Renal cortical epithelial cell (primary cell): ENCODE measurements at regions not wholly inside any gene's neighbourhood (a gene's known extent, or its start where the extent isn't known, plus 50 kb on each side); places are given as distances from the start of the nearest gene placed in this dataset.
"Not testable (repeated sequence)": the region's sequence is repeated elsewhere in the genome, so short reads cannot be mapped to it uniquely, and the experiment has no call there.

Source experiments
- DNase-seq: peaks from one replicate; pipeline ENCODE4 v3.0.0-alpha.2; 2011; ENCODE audit warnings: low read depth

DNA sequence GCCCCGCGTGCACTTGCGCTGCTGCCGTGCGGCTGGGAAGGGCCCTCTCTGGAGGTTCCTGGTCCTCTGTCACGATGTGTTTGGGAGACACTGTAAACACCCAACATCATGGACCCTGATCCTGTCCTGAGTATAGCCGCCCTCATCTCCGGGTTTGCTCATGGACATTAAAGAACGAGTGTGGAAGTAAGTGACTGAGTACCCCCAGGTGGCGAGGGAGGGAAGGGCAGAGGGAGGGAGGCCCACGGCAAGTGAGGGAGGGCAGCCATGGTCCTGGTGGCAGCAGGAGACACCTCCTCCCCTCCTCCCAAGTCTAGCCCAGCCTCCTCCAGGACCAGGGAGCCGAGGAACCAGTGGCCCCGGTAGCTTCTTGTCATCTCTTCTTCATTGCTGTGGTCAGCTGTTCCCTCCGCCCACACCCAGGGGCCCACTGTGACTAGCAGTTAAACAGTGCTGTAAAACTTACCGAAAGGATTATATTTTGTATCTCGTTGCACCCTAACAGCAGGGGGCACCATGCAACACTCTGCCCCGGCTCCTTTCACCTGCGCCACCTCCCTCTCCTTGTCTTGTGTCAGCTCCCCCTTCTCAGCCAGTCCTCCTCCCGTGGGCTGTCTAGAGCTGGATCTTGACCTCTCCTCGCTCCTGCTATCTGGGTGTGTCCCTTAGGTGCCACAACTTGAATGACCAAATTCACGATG, 566.5 kb upstream of the B3GAT1 start:
- no peak for DNase-seq

DNA sequence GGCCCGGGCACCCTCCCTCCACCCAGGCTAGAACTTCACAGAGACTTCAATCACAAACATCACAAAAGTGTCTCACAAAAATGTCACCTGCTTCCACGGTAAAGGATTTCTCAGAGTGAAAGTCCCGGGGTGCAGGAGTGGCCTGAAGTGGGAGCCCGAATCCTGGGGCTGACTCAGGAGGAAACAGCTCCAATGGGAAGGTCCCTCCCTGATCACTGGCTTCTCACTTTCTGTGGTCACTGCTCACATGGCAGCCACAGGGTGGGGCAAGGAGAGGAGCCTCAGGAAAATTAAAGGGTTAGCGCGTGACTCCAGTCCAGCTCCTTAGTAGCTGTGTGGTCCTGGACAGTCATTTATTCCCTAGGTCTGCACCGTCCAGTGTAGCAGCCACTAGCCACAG, 564.5 kb upstream of the B3GAT1 start:
- DNase-seq: no peak

DNA sequence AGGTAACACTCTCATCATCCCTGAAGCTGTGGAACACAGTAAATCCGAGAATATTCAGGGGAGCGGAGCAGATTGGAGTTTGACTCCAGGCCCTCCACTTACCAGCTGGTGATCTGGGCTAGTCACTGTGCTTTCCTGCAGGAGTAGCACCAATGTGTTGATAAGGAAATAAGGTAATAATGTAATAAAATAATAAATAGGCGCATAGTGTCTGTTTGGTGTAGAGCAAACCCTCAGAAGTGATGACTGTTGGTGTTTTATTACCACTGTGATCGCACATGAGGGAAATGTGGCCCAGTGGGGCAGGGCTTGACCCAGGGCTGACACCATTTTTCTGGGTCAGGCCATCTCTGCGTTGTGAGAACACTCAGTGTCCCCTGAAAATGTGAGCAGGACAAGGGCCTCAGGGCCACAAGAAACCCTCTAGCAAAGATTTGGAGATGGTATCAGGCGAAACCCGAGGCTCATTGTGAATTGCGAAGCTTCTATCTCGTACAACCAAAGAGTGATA, 563.9 kb upstream of the B3GAT1 start:
- DNase-seq: no peak

DNA sequence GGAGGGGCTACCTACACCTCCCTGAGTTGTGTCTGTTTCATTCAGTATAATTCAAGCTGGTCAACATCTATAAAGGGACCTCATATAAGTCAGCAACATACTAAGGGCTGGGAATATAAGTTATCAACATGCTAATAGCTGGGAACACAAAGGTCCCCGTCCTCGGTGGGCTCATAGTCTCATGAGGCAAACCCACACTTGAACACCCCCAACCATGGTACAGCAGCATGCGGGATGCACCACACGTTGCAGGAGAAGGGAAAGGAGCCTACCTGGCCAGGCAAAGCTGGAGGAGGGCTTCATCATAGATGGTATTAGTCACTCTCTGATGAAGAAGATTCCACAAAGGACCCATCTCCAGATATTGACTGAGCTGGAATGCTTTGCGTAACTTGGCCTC, 561.8 kb upstream of the B3GAT1 start:
- no peak for DNase-seq

DNA sequence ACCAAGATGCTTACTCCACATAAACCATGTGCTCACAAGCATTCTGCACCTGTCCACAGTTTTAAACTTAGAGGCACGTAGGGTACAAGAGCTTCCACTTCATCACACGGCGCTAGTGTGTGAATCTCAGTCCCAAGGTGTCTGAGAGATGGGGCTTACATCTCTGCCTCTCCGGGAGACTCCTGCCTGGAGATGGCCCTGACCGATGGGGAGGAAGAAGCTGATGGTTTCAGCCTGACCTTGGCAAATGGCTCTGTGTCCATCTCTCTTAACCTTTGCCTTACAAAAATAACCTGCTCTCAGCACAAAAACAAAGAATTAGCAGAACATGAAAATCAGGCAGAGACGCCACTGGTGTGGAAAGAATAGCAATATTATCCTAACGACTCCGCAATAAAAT, 559.3 kb upstream of the B3GAT1 start:
- no peak for DNase-seq

DNA sequence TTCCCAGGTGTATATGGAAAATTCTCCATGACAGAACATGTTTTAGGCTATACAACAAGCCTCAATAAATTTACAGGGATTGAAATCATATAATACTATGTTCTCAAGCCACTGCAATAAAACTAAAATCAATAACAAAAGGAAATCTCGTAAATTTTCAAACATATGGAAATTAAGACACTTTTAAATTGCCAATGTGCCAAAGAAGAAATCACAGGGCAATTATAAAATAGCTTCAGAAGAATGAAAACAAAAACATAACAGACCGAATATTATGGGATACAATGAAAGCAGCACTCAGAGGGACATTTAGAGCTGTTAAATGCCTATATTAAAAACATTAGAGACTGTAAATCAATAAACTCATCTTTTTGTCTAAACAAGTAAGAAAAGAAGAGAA, 555.7 kb upstream of the B3GAT1 start:
- DNase-seq: no peak

DNA sequence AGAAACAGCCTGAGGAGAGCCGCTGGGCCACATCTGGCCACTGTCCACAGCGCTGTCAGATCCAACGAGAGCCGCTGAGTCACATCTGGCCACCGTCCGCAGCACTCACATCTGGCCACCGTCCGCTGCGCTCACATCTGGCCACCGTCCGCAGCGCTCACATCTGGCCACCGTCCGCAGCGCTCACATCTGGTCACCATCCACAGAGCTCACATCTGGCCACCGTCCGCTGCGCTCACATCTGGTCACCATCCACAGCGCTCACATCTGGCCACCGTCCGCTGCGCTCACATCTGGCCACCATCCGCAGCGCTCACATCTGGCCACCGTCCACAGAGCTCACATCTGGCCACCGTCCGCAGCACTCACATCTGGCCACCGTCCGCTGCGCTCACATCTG, 549.3 kb upstream of the B3GAT1 start:
- DNase-seq: not testable (repeated sequence)

DNA sequence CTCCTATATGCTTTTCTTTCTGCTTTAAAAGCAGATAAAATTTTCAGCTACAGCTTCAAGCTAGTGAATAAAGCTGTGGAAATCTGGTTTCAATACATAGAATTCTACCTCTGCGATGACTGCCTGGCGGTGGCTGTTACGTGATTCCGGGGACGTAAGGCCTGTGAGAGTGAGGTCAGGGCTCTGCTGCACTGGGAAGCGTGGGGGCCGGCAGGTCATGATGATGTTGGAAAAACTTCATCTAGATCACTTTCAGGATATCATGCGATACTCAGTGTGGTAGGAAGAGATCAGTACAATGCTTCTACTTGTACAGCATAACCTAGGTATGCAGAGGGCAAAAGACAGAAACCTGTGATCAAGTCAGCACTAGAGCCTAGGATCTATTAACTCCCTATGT, 546.8 kb upstream of the B3GAT1 start:
- no peak for DNase-seq

DNA sequence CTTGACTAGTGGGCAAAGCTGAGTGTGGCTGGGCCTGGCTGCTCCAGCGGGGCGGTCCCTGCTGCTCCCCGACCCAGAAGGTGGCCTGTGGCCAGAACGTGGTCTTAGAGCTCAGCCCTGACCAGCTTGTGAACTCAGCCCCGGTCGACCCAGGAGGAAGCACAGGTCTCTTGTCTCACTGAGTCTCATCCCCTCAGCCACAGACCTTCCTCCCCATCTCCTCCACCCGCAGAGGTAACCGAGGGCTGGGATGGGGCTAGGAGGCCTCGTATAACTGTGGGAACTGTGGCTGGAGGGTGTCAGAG, 546.2 kb upstream of the B3GAT1 start:
- DNase-seq: no peak

DNA sequence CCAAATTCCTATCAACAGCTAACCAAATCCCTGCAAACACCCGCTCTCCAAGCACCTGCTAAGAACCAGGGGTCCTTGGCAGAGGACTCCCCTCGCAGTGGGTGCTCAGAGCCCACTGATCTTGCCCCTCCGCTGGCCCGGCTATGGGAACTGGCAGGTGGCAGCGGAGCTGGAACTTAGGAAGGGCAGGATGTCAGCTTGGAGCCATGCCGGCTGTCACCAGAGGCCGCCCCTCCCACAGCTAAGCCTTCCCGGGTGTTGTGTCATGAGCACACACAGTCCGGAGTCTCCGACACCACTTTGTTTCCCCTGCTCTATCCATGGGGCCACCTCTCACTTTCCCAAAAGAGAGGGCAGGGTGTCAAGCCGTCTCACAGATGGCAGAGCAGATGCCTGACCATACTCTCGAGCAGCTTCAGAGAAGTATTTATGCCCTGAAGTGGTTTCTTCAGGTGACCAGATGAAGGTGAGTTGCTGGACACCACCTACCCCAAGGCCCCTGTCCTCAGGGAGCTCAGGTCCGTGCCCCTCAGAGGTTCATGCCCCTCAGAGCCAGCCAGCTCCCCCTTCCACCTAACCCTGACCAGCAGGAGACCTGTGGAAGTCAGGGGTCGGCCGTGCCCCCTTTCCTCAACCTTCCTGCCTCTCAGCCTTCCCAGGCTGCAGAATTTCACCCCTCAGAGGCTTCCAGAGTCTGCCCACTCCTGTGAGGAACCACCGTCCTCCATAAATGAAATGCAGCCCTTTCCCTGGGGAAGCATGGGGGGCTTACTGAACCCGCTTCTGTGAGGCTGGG, 545.7 kb upstream of the B3GAT1 start:
- DNase-seq: no peak

DNA sequence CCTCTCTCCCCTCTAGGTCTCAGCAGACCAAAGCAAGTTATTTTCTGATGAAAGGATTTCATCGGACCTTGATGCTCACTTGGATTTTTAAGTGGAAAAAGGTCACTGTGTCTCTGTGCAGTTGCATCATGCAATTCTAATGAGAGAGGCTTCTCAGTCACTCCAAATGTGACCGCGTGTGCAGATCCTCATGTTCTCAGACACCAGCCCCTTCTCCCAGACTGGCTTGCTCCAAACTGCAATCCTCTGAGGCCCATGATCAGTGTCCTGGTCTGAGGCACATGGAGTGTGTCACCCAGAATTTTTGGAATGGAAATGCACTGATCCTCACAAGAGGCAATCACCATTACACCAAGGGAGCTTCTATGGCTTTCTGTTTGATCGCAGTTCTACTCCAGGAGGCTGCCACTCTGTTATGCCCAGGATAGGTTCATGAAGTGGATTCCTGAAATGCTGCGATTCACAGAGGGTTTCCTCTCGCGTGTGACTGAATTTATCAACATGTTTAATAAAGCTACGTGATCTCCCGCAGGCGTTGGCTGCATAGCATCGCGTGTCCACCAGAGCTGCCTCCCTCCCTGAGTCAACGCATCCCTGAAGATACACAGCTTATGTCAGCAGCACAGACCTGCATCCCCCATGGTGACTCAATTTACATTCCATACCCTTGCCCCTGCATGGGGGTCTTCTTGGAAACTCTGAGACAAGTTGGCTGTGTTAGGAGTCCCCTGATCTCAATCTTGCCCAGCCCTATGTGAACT, 544.6 kb upstream of the B3GAT1 start:
- no peak for DNase-seq

DNA sequence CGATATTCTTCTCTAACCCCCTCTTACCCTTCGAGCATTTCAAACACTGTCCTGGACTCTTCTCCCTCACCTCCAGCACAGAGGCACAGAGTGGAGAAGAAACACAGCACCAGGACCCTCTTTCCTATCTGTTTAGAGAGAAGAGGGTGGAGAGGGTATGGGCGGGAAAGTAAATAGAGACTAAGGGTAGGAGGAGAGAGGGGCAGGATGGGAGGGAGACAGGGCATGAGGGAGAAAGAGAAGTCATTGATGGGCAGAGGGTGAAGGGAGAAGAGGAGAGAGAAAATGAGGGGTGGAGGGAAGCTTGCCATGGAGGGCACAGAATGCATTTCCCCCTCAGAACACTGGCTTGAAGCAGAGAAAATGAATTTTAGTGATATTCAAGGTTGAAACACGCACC, 543.9 kb upstream of the B3GAT1 start:
- not testable (repeated sequence) for DNase-seq

DNA sequence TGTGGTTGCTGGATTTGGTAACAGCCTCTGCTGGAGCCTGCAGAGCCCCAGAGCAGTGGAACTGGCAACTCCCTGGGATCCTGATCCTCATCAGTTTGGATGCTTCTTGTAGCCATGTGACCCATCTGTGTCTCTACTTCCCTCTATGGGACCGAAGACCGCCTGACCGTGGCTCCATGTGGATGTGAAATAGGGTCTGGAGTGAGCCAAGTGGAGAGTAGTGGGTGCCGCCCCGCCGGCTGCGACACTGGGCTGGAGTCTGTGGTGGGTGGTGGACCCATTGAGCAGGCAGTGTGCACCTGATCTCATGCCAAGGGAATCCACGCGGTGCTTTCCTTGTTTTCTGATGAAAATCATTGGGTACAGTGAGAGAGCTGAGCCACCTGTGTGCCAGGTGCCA, 543.2 kb upstream of the B3GAT1 start:
- no peak for DNase-seq

DNA sequence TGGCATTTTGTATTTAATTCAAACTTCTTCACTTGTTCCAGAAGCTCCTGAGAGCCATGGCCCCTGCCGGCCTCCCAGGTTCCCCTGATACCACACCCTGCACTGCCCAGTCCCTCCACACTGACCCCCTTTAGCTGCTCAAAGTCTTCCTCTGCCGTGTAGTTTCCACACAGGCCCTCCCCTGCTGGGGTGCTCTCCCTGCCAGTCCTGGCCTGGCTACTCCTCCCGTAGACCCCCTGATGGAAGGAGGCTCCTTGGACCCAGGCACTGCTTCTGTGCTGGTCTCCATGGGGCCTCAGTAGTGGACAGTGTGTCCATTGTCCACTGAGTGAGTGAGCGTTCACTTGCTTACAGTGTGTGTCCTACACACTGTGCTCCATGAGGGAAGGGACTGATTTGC, 542.4 kb upstream of the B3GAT1 start:
- not testable (repeated sequence) for DNase-seq

DNA sequence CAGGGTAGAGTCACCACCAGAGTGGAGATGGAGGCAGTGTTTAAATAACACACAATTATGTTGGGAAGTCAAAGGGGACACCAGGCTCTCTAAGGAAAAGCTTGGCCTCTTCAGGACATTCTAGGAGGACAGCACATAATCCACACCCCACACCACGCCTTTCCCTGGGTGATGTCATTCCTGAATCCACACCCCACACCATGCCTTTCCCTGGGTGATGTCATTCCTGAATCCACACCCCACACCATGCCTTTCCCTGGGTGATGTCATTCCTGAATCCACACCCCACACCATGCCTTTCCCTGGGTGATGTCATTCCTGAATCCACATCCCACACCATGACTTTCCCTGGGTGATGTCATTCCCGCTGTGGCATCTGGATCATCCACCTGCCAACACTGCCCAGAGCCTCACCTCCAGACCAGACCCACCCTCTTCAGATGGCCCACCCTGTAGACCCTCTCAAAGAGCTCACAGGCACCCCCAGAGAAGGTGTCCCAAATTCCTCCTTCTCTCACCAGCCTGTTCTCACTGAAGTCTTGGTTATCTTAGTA, 541.5 kb upstream of the B3GAT1 start:
- not testable (repeated sequence) for DNase-seq

DNA sequence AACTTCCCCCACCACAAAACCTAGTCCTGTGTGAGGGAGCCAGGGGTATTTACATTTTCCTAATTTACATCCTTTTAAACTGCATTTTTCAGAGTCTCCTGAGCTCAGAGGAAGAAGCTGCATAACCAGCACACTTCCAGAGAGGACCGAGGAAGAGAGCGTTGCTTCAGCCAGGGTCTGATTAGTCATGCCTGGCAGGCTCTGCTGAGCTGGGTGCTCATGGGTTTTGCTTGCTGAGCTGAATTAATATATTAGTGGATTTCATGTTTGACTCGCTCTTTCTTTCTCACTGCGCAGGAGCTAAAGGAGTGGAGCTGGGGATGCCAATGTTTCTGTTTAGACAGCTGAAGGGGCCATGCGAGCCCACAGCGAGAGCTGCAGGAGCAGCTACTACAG, 539.3 kb upstream of the B3GAT1 start:
- peak; percentile 59 for DNase-seq

DNA sequence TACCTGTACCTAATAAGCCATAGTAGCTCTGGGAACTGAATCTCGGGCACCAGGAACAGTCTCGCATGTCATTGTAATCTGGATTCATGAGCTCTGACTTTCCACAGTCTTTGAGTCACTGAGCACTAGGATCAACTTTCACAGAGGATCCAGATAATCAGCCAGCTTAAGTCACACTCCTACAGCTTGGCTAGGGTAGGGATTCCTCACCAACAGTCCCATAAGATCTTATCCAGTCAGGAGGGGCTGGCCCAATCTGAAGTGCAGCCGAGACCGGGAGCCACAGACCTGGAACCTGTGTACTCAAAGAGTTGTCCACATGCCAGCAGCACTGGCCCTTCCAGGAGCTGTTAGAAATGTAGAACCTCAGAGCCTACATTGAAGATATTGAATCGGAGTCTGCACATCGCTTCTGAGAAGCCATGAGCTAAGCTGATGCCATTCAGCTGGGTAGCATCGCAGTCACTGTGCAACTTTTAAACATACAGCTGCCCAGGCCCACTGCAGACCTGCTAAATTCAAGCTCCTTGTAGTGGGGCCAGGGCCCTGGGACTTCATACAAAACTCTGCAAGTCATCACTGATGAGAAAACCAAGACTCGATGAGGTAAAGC, 538.8 kb upstream of the B3GAT1 start:
- peak; percentile 16 for DNase-seq

DNA sequence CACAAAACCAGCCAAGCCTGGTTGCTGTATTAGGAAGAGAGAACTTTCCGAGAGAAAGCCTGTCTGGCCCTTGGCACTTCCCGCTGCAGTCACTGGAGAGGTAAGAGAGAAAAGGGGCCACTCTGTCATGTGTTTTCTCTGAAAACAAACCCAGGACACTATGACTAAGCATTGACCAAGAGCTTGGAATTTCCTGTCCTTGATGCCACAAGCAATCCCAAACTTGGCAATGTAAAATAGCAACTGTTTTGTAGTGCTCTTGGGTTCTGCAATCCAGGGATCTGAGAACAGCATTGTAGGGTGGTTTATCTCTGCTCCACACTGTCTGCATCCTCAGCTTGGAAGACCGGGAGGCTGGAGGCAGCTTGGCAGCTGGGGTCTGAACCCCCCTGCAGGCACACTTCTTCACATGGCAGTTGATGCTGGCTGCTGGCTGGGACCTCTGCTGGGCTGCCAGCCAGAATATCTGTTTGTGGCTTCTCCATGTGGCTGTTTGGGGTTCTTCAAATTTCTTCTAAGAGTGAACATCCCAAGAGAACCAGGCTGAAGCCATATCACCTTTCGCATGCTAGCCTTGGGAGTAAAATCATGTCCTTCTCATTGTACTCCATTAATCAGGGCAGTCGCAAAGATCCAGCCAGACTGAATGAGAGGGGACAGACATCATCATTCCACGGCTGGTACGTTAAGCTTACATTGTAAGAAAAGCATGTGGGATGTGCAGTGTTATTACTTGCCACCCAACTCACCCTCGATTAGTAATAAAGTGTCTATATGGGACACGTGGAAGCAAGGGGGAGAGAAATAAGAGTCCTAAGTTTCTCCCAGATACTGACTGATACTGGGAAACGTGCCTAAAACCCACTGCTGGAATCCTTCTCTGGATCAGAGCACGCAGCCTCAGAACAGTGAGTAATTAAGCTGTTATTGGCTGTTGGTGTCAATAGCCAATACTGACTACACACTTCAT, 537.4 kb upstream of the B3GAT1 start:
- DNase-seq: peak; percentile 86

DNA sequence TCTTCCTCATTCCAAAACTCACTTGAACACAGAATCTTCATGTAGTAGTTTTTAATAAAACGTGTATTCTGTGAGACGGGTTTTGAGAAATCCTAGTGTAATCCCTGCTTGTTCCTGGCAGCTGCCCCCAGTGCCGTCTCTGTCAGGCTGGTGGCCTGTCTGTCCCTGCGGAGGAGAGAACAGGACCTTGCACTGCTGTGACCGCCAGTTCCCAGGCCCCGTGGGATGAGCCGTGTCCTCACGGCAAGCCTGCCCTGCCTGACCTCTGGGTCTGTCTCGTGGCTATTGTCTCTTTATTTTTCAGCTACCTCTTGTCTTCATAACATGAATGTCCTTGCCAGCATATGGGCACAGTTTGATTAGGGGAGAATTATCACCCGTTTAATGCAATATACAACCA, 535.5 kb upstream of the B3GAT1 start:
- DNase-seq: no peak

DNA sequence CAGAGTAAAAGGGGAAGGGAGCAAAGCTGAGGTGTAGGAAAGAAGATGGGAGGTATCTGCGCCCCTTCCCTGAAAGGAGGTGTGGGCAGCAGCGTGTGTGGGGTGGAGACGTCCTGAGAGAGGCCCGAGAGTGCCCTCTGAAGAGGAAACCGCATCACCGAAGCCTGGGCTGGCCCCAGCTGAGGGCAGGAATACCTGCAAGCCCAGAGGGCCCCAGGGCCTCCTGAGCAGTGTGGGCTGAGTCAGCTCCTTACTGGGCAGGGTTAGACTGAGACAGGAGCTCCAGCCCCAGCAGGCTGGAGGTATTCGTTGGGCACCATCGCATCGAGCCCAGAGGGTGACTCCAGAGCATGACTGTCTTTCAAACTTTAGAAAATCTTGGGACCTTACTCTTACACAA, 534.0 kb upstream of the B3GAT1 start:
- DNase-seq: no peak

DNA sequence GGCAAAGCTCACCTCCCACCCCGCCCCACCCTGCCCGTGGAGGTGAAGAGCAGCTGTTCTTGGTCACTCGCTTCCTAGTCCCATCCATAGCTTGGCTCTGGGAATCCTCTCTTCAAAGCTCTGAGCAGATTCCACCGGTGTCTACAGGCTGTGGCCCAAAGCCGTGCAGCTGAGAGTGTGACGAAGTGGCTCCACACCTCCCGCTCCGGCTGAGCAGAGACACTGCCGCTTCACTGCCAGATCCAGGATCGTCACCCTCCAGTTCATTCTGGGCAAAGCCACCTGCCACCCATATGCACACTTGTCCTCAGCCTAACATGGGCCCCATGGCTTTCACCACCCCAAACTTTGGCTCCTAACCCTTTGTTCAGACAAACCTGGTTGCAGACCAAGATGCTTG, 532.9 kb upstream of the B3GAT1 start:
- DNase-seq: no peak
